GM23248 (cell line): ENCODE measurements at regions not wholly inside any gene's neighbourhood (a gene's known extent, or its start where the extent isn't known, plus 50 kb on each side); places are given as distances from the start of the nearest gene placed in this dataset.

ENCODE experiments used
- DNase-seq: peaks from one replicate; pipeline ENCODE4 v3.0.0-alpha.2; 2015
- H2AFZ ChIP-seq: fragments of 200-600 bp; sonication (generic); 2 replicates; pipeline ENCODE4 v1.6.1; 2016; ENCODE audit warnings: antibody characterized with exemption
- H3F3A ChIP-seq: fragments of 200-600 bp; sonication (generic); 2 replicates; pipeline ENCODE4 v1.6.1; 2016; ENCODE audit warnings: mild to moderate bottlenecking, antibody characterized with exemption, mixed run types; ENCODE audit not compliant: insufficient read depth
- H3K27ac ChIP-seq: fragments of 200-600 bp; sonication (generic); 2 replicates; pipeline ENCODE4 v1.5.1; 2016; ENCODE audit warnings: mild to moderate bottlenecking
- H3K27me3 ChIP-seq: fragments of 200-600 bp; sonication (generic); replicated peaks from 2 replicates; pipeline ENCODE4 v1.6.1; 2016; ENCODE audit warnings: mild to moderate bottlenecking; ENCODE audit not compliant: insufficient read depth
- H3K36me3 ChIP-seq: fragments of 200-600 bp; sonication (generic); 2 replicates; pipeline ENCODE4 v1.6.1; 2016; ENCODE audit warnings: low read depth, mild to moderate bottlenecking
- H3K4me1 ChIP-seq: fragments of 200-600 bp; sonication (generic); 2 replicates; pipeline ENCODE4 v1.6.1; 2016; ENCODE audit warnings: mild to moderate bottlenecking; ENCODE audit not compliant: insufficient read depth
- H3K4me2 ChIP-seq: fragments of 200-600 bp; sonication (generic); one replicate; pipeline ENCODE4 v1.6.1; 2016; ENCODE audit warnings: mild to moderate bottlenecking; ENCODE audit not compliant: unreplicated experiment
- H3K4me3 ChIP-seq: fragments of 200-600 bp; sonication (generic); 2 replicates; pipeline ENCODE4 v1.5.1; 2016; ENCODE audit warnings: mild to moderate bottlenecking
- H3K79me2 ChIP-seq: fragments of 200-600 bp; sonication (generic); 2 replicates; pipeline ENCODE4 v1.6.1; 2016; ENCODE audit warnings: mild to moderate bottlenecking; ENCODE audit not compliant: insufficient read depth
- H3K9ac ChIP-seq: fragments of 200-600 bp; sonication (generic); 2 replicates; pipeline ENCODE4 v1.6.1; 2016; ENCODE audit warnings: mild to moderate bottlenecking
- H3K9me2 ChIP-seq: fragments of 200-600 bp; sonication (generic); 2 replicates; pipeline ENCODE4 v1.6.1; 2016; ENCODE audit warnings: mixed run types, mild to moderate bottlenecking, moderate library complexity; ENCODE audit not compliant: insufficient read depth
- H3K9me3 ChIP-seq: fragments of 200-600 bp; sonication (generic); one replicate; pipeline ENCODE4 v1.6.1; 2017; ENCODE audit warnings: low read depth
- H4K20me1 ChIP-seq: fragments of 200-600 bp; sonication (generic); 2 replicates; pipeline ENCODE4 v1.6.0; 2016; ENCODE audit not compliant: insufficient read depth
- EZH2 ChIP-seq: fragments of 200-600 bp; sonication (generic); IDR thresholded peaks from 2 replicates; pipeline ENCODE4 v1.6.1; 2018; ENCODE audit warnings: antibody characterized with exemption, mild to moderate bottlenecking; ENCODE audit not compliant: insufficient read depth, poor library complexity, severe bottlenecking
- EZH2phosphoT487 ChIP-seq: fragments of 200-600 bp; sonication (generic); IDR thresholded peaks from 2 replicates; pipeline ENCODE4 v1.6.1; 2018; ENCODE audit warnings: antibody characterized with exemption, moderate library complexity, mild to moderate bottlenecking, low read depth; ENCODE audit not compliant: insufficient read depth
- WGBS, 2 experiments: methylation state at CpG; one replicate each; pipeline ENCODE4 v1.1.6; 2015 to 2017; ENCODE audit warnings: low lambda C conversion rate in 2 of 2, low coverage in 1 of 2; ENCODE audit errors: missing lambda C conversion rate in 2 of 2; 5-methylcytosine and 5-hydroxymethylcytosine counted together
- in situ Hi-C: fragments of 300-500 bp; cut with MboI; formaldehyde crosslinking; loops from 2 replicates; pipeline ENCODE4 v1.15.0; 2020

DNA sequence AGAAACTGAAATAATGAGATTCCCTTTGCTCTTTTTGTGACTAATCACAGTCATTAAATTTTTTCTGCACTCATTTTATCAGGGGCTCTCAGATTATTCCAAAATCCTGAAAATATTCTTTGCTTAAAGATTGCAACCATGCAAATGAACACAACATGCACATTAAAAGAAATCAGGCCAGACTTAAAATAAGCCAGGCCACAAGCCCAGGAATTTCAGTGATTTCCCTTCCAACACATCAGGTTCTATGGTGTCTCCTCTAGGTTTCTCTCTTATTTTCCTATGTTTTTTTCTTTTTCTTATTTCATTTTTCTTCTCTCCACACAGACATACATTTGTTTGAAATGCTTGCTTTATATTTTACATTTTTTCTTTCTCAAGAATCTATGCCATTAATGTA is 65.3 kb downstream of the NIBAN1 start:
- Histone ChIP-seq H3K36me3 (no peaks in the 10 kb centered on the region), H3K4me3 (no peak overlapping the region), H3K9me3 (no peaks in the 10 kb centered on the region), H3F3A (peaks cover 17% of the 10 kb centered on the region), H2AFZ (no peak overlapping the region), H3K9ac (no peak overlapping the region), H3K9me2 (no peaks in the 10 kb centered on the region), H3K4me1 (peaks cover 24% of the 10 kb centered on the region), H3K27me3 (no peaks in the 10 kb centered on the region), H3K79me2 (no peaks in the 10 kb centered on the region), H4K20me1 (no peaks in the 10 kb centered on the region), H3K4me2 (no peak overlapping the region), H3K27ac (no peak overlapping the region)
- in situ Hi-C loops = no loop called here
- TF ChIP-seq EZH2phosphoT487 (no peak), EZH2 (no peak)
- no peak for DNase-seq

DNA sequence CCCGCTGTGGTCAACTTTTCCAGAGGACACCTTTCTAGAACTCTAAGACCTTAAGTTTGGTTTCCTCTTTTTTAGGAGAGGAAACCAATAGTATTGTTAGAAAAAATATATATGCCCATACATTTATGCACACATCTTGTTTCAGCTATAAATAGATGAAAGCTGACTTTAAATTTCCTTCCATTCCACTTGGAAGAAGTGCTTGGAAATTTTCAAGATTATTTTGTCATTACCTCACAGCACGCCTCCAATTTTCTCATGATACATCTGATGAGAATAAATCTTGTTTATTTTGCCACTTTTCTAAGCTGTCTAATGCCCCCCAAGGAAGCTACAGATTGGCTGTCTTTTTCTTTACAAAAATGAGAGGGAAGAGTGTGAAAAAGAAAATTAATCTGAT is 65.8 kb downstream of the NIBAN1 start:
- no peaks in the 10 kb centered on the region for H3K79me2 ChIP-seq
- H3K4me2 ChIP-seq = no peak overlapping the region
- H3K9me3 ChIP-seq = no peaks in the 10 kb centered on the region
- whole genome bisulfite sequencing, 2 experiments = 89 to 99% methylated on average over 2 of the region's 2 CpGs
- H3K27ac ChIP-seq = no peak overlapping the region
- H3F3A ChIP-seq = peaks cover 17% of the 10 kb centered on the region
- no peak overlapping the region for H3K9ac ChIP-seq
- H2AFZ ChIP-seq = no peak overlapping the region
- no peak for DNase-seq
- no peak for TF ChIP-seq EZH2phosphoT487
- TF ChIP-seq EZH2 = no peak
- in situ Hi-C loops = no loop called here
- no peaks in the 10 kb centered on the region for H3K36me3 ChIP-seq
- no peak overlapping the region for H3K4me3 ChIP-seq
- H3K27me3 ChIP-seq = no peaks in the 10 kb centered on the region
- no peaks in the 10 kb centered on the region for H3K9me2 ChIP-seq
- peaks cover 24% of the 10 kb centered on the region for H3K4me1 ChIP-seq
- no peaks in the 10 kb centered on the region for H4K20me1 ChIP-seq

DNA sequence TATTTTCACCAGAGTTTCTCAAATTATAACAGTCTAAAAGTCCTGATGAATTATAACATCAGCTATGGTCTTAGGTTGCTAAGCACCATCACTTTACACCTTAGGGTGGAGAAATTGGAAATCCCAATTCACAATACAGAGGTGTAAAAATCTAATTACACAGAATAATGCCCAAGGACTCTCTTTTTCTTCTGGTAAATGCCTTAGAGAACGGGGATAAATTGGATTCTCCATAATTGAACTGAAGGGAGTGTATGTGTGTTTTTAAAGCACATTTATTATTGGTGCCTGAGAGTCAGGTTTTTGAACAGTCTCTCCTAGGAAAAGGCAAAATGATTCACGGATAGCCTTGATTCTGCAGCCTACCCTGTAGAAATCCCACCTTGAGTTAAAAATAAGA is 66.8 kb downstream of the NIBAN1 start:
- TF ChIP-seq EZH2phosphoT487 = no peak
- TF ChIP-seq EZH2 = no peak
- Histone ChIP-seq H3K9ac (no peak overlapping the region), H3K9me2 (no peaks in the 10 kb centered on the region), H3K79me2 (no peaks in the 10 kb centered on the region), H2AFZ (no peak overlapping the region), H4K20me1 (0 out of 2 replicates have a peak, but pooled peaks cover 4% of the 10 kb centered on the region), H3K27me3 (no peaks in the 10 kb centered on the region), H3K27ac (no peak overlapping the region), H3K4me3 (no peak overlapping the region), H3K4me1 (peaks cover 31% of the 10 kb centered on the region), H3K4me2 (no peak overlapping the region), H3F3A (peaks cover 17% of the 10 kb centered on the region), H3K36me3 (no peaks in the 10 kb centered on the region), H3K9me3 (no peaks in the 10 kb centered on the region)
- in situ Hi-C loops = no loop called here
- 97 to 100% methylated on average over 2 of the region's 2 CpGs for WGBS, 2 experiments
- DNase-seq = no peak

DNA sequence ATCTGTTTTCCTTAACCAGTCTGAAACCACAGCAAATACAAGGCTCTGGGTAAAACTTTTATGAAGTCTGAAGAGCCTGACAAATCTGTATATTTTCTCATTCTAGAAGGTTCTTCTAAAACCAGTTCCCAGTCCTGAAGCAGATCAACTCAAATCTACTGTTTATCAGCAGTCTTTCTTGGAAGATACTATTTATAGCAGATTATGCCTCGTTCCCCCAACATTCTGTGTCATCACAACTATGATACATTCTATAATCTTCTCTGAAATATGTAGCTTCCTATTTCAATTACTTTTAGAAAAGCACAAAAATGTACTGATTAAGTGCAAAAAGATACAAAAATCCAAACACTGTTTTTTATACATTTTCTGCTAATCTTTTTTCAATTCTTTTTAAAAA is 67.5 kb downstream of the NIBAN1 start:
- Histone ChIP-seq H3K27me3 (no peaks in the 10 kb centered on the region), H4K20me1 (0 out of 2 replicates have a peak, but pooled peaks cover 4% of the 10 kb centered on the region), H3K9me3 (no peaks in the 10 kb centered on the region), H3K36me3 (no peaks in the 10 kb centered on the region), H3K79me2 (no peaks in the 10 kb centered on the region), H2AFZ (no peak overlapping the region), H3K27ac (no peak overlapping the region), H3K9ac (no peak overlapping the region), H3K9me2 (no peaks in the 10 kb centered on the region), H3K4me2 (peak overlapping the region; percentile 61), H3K4me3 (no peak overlapping the region), H3F3A (peaks cover 17% of the 10 kb centered on the region), H3K4me1 (peaks cover 32% of the 10 kb centered on the region)
- TF ChIP-seq EZH2 (no peak), EZH2phosphoT487 (no peak)
- WGBS, 2 experiments = 8 to 18% methylated on average over 1 of the region's 1 CpG
- in situ Hi-C loops = no loop called here
- DNase-seq = peak; percentile 62

DNA sequence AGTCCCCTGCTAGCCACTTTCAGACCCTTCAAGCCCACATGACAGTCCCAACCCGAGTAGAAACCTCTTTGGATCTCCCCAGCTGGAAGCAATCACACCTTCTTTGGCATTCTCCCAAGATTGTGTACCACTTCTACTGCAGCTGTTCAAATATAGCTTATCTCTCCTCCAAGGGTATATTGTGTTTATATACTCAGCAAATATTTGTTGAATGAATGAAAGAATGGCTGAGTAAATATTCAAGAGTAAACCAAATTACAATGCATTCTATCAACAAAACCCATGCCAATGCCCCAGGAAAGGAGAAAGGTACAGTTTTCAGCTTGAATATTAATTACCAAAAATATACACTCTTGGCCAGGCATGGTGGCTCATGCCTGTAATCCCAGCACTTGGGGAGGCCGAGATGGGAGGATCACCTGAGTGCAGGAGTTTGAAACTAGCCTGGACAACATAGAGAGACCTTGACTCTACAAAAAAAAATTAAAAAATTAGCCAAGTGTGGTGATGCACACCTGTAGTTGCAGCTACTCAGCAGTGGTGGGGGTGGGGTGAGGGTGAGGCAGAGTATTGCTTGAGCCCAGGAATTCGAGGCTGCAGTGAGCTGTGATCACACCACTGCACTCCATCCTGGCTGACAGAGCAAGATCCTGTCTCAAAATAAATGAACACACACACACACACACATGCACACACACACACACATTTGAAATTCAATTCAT is 68.5 kb downstream of the NIBAN1 start:
- TF ChIP-seq EZH2 (no peak), EZH2phosphoT487 (no peak)
- H3K9ac ChIP-seq = no peak overlapping the region
- no peaks in the 10 kb centered on the region for H3K79me2 ChIP-seq
- no peaks in the 10 kb centered on the region for H3K27me3 ChIP-seq
- no peaks in the 10 kb centered on the region for H3K9me3 ChIP-seq
- no peak overlapping the region for H3K27ac ChIP-seq
- in situ Hi-C loops = no loop called here
- H3K9me2 ChIP-seq = no peaks in the 10 kb centered on the region
- H3F3A ChIP-seq = peaks cover 8% of the 10 kb centered on the region
- 68% methylated on average over 3 of the region's 3 CpGs for WGBS, 2 experiments
- H3K4me1 ChIP-seq = peaks cover 26% of the 10 kb centered on the region
- no peak overlapping the region for H3K4me2 ChIP-seq
- no peak overlapping the region for H2AFZ ChIP-seq
- 0 out of 2 replicates have a peak, but pooled peaks cover 4% of the 10 kb centered on the region for H4K20me1 ChIP-seq
- no peak overlapping the region for H3K4me3 ChIP-seq
- DNase-seq = no peak
- H3K36me3 ChIP-seq = no peaks in the 10 kb centered on the region
